GM19455 (cell line): ENCODE measurements at regions not wholly inside any gene's neighbourhood (a gene's known extent, or its start where the extent isn't known, plus 50 kb on each side); places are given as distances from the start of the nearest gene placed in this dataset.

Experiments used
- ATAC-seq: cut with Tn5 transposase; IDR thresholded peaks from one replicate; pipeline ENCODE4 v1.9.1; 2021; ENCODE audit not compliant: unreplicated experiment

DNA sequence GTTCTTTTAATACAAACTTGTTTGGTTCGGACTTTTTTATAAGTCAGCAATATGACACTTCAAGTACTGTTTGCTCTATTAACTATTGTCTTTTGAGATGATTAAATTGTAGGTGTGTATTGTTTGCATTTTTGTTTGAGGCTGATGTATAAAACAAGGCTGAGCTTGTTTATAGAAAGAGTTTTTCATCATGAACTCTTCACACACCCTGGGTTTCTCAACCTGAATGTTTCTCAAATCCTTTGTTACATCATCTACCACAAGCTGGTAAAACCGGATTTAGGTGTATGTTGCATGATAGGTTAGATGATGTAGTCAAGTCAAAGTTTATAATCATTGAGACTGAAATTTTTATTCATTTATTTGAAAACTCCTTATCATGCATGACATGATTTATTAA is 335.2 kb upstream of the LRATD1 start:
- no peak for ATAC-seq

- no peak for ATAC-seq
These were observed 334.6 kb upstream of the LRATD1 start for GRCh38 chr2:14297906-14298305.

GRCh38 chr2:14301331-14301730 is 331.2 kb upstream of the LRATD1 start:
- no peak for ATAC-seq

- ATAC-seq = peak; percentile 57
These were observed 329.0 kb upstream of the LRATD1 start for GRCh38 chr2:14303366-14304115.

GRCh38 chr2:14304326-14304725 is 328.2 kb upstream of the LRATD1 start:
- ATAC-seq = no peak

DNA sequence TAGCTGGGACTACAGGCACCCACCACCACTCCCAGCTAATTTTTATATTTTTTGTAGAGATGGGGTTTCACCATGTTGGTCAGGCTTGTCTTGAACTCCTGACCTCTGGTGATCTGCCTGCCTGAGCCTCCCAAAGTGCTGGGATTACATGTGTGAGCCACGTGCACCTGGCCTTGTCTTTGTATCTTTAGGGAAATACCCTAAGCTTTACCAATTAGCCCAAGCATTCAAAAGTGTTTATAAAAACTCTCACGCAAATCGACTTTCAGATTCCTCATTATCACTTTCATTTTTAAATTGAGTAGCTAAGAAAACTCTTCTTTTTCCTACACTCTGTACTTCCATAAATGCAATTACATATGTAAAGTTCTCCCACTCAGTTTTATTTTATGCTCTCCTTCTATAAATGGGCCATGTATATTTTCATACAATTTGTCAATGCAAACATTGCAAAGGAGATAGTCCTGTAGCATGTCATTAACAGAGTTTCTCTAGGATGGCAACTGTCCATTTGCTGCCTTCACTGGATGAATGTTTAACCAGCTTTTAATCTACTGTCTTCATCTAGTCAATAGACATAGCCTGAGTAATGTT is 326.2 kb upstream of the LRATD1 start:
- no peak for ATAC-seq

GRCh38 chr2:14313341-14313740 is 319.2 kb upstream of the LRATD1 start:
- ATAC-seq = no peak

- ATAC-seq = no peak
These were observed 315.9 kb upstream of the LRATD1 start for GRCh38 chr2:14316594-14316993.

- no peak for ATAC-seq
These were observed 311.2 kb upstream of the LRATD1 start for GRCh38 chr2:14321357-14321756.

DNA sequence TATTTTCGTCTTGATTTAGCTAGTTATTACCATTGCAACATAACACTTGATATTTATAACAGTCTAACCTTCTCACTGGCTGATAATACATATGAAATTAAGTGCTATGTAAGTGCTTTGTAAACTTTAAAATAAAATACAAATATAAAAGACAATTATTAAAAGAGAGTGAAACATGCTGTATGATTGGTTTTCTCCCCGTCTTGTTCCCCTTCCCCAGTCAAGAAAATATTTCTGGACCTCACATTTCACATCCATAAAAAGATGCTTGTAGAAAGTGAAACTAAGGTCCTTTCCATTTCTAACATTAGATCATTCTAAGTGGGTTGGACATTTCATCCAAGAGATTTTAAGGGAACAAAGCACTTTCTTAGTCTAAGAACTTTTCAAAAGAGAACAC is 310.2 kb upstream of the LRATD1 start:
- ATAC-seq = no peak

- ATAC-seq = no peak
These were observed 308.2 kb upstream of the LRATD1 start for GRCh38 chr2:14324308-14324707.

DNA sequence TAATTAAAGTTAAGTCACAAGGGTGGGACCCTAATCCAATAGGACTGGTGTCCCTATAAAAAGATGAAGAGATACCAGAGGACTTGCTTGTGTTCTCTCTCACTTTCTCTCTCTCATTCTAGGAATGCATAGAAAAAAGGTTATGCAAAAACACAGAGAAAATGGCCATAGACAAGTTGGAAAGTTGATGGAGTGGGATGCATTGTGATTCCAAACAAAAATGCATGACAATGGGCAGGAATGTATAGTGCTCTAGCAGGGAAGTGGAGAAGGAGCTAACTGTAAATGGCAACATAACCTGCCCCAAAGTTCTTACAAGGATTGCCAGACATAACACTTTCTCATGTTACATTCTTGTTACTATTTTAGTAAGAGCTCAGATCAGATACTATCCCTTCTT is 301.6 kb upstream of the LRATD1 start:
- no peak for ATAC-seq

- no peak for ATAC-seq
These were observed 295.6 kb upstream of the LRATD1 start for GRCh38 chr2:14336759-14337382.

- no peak for ATAC-seq
These were observed 291.8 kb upstream of the LRATD1 start for GRCh38 chr2:14340703-14341102.

- no peak for ATAC-seq
These were observed 290.2 kb upstream of the LRATD1 start for GRCh38 chr2:14342313-14342712.

GRCh38 chr2:14344355-14344754 is 288.2 kb upstream of the LRATD1 start:
- ATAC-seq = no peak

GRCh38 chr2:14348247-14348646 is 284.3 kb upstream of the LRATD1 start:
- ATAC-seq = no peak

DNA sequence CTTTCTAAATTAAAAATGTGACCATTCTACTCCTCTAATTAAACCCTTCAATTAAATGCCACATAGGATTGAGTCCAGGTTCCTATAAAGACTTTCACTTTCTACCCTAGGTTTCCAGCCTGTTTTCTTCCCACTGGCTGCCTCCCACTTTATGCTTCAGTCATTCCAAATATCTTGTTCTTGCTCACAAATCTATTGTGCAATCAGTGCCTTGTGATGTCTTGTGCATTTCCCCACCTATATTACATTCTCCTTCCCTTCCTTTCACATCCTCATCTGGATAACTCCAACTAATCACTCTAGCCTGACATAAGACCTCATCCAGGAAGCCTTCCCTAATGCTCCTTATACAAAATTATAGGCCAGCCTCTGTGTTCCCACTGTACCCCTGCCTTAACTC is 281.7 kb upstream of the LRATD1 start:
- no peak for ATAC-seq

- ATAC-seq = no peak
These were observed 280.4 kb upstream of the LRATD1 start for GRCh38 chr2:14352067-14352466.

DNA sequence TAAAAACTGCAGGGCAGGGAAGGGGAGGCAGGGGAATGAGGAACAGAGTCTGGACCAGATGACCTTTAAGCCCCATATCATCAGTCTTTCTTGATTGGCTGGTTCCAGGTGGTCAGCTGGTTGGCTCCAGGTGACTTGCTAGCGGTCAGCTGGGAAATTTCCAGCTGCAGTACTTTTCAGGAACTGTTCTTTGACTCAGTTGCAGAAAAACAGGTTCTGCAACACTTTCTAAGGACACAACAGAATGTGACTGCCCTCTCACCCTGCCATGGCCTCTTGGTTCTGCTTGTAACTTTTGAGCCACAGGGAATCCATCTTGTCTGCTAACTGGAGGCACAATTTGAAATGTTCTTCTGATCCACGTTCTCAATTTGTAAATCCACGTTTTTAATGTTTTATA is 278.3 kb upstream of the LRATD1 start:
- no peak for ATAC-seq

DNA sequence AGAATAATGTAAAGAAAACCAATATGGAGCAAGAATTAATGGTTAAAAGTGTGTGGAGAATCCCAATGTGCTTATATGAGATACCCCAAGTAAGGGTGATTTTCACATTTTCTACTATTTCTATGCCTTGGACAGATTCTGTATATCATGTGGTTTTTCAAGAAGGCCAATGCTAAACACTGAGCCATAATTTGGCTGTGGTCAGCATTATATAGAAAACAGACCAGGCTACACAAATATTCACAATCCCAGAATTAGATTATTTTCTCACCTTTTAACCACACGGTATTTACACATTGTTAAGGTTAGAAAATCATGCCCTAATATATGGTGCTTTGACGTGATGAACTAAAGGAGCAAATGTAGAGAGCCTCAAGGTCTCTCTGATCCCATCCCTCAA is 277.4 kb upstream of the LRATD1 start:
- no peak for ATAC-seq

- ATAC-seq = no peak
These were observed 274.2 kb upstream of the LRATD1 start for GRCh38 chr2:14358339-14358738.
